ENCODE measurements at regions not wholly inside any gene's neighbourhood (a gene's known extent, or its start where the extent isn't known, plus 50 kb on each side); places are given as distances from the start of the nearest gene placed in this dataset.

DNA sequence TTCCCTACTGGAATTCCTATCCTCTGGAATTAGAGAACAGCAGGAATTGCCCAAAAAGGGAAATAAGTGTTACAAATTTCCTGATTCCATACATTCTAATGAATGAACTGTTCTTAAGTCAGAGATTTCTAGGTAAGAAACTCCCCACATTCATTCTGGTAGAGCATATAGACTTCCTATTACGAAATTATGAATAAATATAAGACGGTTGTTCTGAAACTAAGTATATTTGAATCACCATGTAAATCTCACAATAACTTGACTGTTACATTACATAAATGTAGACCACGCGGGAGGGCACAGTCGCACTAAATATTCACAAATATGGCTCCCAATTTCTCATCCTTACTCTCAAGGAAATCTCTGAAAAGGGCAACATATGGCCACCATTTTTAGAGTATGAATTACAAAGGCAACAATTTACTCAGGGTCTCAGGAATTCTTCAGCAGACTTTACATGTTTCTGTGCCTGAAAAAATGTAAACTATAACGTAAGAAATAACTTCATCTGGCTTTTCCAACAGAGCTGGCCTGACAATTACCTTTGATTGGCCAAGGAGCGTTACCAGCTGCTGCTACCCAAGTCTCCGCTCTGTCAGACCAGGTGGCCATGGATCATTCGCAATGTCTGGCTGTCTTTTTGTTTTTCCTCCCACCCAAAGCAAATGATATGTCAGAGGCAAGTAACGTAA is 115.8 kb downstream of the MPP7 start:
- no peak for DNase-seq
- Histone ChIP-seq H3K4me3 (ENCODE audit: low read depth, low read length) (no peak overlapping the region), H3K36me3 (no peaks in the 10 kb centered on the region), H3K27me3 (no peaks in the 10 kb centered on the region; the same call in 1 of the 2 replicates), H3K9me3 (no peaks in the 10 kb centered on the region), H3K4me1 (no peaks in the 10 kb centered on the region)
- TF ChIP-seq CTCF (IDR thresholded peaks at IDR 0.05; ENCODE audit: low read depth, low read length), result no peak

- H3K4me3 ChIP-seq (ENCODE audit: low read depth, low read length), result no peak overlapping the region
- no peaks in the 10 kb centered on the region; the same call in 1 of the 2 replicates for H3K27me3 ChIP-seq
- DNase-seq, result no peak
- H3K36me3 ChIP-seq, result no peaks in the 10 kb centered on the region
- no peak for TF ChIP-seq CTCF (IDR thresholded peaks at IDR 0.05; ENCODE audit: low read depth, low read length)
- H3K4me1 ChIP-seq, result no peaks in the 10 kb centered on the region
- H3K9me3 ChIP-seq, result no peaks in the 10 kb centered on the region
These were observed 116.4 kb downstream of the MPP7 start for GRCh38 chr10:28186461-28186860.

GRCh38 chr10:28184810-28185209 is 118.1 kb downstream of the MPP7 start:
- H3K4me1 ChIP-seq, result no peaks in the 10 kb centered on the region
- H3K27me3 ChIP-seq, result no peaks in the 10 kb centered on the region
- H3K9me3 ChIP-seq, result no peaks in the 10 kb centered on the region
- no peak overlapping the region for H3K4me3 ChIP-seq (ENCODE audit: low read depth, low read length)
- no peaks in the 10 kb centered on the region for H3K36me3 ChIP-seq
- TF ChIP-seq CTCF (IDR thresholded peaks at IDR 0.05; ENCODE audit: low read depth, low read length), result no peak
- DNase-seq, result no peak

DNA sequence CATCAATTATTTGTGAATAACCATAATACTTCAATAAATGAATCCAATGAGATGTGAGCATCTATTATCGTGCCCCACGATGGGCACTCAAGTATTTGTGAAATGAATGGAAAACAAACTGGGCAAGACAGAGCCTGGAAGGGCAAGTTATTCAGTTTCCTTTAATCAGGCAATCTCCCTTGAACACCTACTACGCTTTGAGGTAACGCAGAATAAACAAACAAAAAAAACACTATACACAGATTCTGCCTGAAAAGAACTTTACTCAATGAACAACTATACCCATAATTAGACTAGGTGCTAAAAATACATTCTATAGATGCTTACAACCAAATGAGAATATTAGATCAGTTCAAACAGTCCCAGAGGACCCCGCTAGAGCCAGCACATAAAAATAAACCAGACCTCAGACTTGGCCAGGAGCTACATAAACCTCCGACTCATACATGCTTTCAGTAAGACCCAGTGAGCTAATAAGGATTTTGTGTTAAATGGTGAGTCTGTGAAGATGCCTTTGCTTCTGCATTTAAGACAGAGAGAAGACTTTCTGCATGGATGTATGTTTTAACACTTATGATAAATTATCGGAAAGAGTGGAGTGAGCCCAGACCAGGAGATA is 121.3 kb downstream of the MPP7 start:
- Histone ChIP-seq H3K4me1 (no peaks in the 10 kb centered on the region), H3K27me3 (no peaks in the 10 kb centered on the region), H3K4me3 (ENCODE audit: low read depth, low read length) (no peak overlapping the region), H3K36me3 (no peaks in the 10 kb centered on the region), H3K9me3 (no peaks in the 10 kb centered on the region)
- TF ChIP-seq CTCF (IDR thresholded peaks at IDR 0.05; ENCODE audit: low read depth, low read length), result no peak
- no peak for DNase-seq

- DNase-seq, result no peak
- H3K27me3 ChIP-seq, result no peaks in the 10 kb centered on the region
- H3K9me3 ChIP-seq, result no peaks in the 10 kb centered on the region
- H3K4me1 ChIP-seq, result no peaks in the 10 kb centered on the region
- no peak for TF ChIP-seq CTCF (IDR thresholded peaks at IDR 0.05; ENCODE audit: low read depth, low read length)
- H3K36me3 ChIP-seq, result no peaks in the 10 kb centered on the region
- no peak overlapping the region for H3K4me3 ChIP-seq (ENCODE audit: low read depth, low read length)
These were observed 122.2 kb downstream of the MPP7 start for GRCh38 chr10:28180654-28181053.

DNA sequence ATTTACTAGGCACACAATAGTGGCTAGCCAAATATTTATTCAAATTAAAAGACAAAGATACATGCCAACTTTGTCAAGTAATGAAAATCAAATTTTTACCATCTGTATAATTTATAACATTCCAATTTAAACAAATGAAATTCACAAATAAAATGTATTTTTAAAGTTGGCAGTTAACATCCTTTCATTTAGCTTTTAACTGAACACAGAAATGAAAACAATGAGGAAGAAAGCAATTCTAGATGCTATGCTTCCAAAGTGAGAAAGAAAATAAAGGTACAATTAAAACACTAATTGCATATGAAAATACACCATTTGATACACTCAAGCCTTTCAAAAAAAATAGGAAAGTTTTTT is 123.1 kb downstream of the MPP7 start:
- no peaks in the 10 kb centered on the region for H3K9me3 ChIP-seq
- no peak for DNase-seq
- no peaks in the 10 kb centered on the region for H3K27me3 ChIP-seq
- no peaks in the 10 kb centered on the region for H3K4me1 ChIP-seq
- H3K36me3 ChIP-seq, result no peaks in the 10 kb centered on the region
- H3K4me3 ChIP-seq (ENCODE audit: low read depth, low read length), result no peak overlapping the region
- TF ChIP-seq CTCF (IDR thresholded peaks at IDR 0.05; ENCODE audit: low read depth, low read length), result no peak

Data from BE2C (cell line).